ENCODE measurements at regions not wholly inside any gene's neighbourhood (a gene's known extent, or its start where the extent isn't known, plus 50 kb on each side); places are given as distances from the start of the nearest gene placed in this dataset.

DNA sequence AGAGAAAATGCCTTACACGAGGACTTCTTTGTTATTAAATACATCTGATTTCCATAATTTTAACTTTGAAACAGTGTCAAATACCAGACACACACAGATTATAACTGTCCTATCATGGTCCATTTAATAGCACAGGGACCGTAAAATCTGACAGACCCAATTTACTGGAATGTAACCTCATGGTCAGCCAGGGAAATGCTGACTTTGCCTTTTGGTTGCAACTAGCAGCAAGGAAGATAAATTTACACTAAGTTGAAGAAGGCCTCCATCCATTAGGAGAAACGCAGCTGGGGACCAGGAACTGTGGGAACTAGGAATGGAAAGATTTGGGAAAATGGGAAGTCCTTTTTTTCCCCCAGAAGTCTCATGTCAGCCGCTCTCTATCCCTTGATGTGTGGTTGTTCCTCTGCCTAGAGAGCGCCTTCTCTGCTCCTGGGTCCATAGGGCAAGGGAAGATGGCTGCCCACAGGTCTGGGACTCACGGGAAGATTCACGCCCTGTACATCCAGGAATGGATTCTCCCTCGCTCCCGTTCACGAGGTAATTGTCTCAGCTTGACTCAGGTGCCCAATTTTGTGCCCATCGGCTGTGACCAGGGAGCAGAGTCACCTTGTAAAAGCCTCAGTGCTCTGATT is 74.6 kb upstream of the L3MBTL3 start:
- Histone ChIP-seq H3K4me2 (ENCODE audit: low read length) (no peak overlapping the region), H3K36me3 (ENCODE audit: low read depth, low read length) (no peaks in the 10 kb centered on the region), H3K9me2 (replicated peaks; ENCODE audit: low read length) (no peaks in the 10 kb centered on the region), H3K4me3 (ENCODE audit: low read length) (no peak overlapping the region), H2AFZ (ENCODE audit: low read length) (no peak overlapping the region), H3K4me1 (ENCODE audit: insufficient read depth, low read length) (peaks cover 6% of the 10 kb centered on the region), H3K9me3 (ENCODE audit: low read length) (no peaks in the 10 kb centered on the region), H3K27ac (ENCODE audit: low read length) (no peak overlapping the region), H3K79me2 (ENCODE audit: low read length) (no peaks in the 10 kb centered on the region), H4K20me1 (ENCODE audit: low read length) (no peaks in the 10 kb centered on the region), H3K27me3 (ENCODE audit: low read length) (no peaks in the 10 kb centered on the region), H3K9ac (ENCODE audit: low read length) (no peak overlapping the region), H3F3A (ENCODE audit: low read length, unreplicated experiment) (no peaks in the 10 kb centered on the region)
- POLR2A ChIA-PET (ENCODE audit: unreplicated experiment), result no interaction called here
- intact Hi-C loops (cut with micrococcal nuclease), result no loop called here
- TF ChIP-seq, protein P1, sequence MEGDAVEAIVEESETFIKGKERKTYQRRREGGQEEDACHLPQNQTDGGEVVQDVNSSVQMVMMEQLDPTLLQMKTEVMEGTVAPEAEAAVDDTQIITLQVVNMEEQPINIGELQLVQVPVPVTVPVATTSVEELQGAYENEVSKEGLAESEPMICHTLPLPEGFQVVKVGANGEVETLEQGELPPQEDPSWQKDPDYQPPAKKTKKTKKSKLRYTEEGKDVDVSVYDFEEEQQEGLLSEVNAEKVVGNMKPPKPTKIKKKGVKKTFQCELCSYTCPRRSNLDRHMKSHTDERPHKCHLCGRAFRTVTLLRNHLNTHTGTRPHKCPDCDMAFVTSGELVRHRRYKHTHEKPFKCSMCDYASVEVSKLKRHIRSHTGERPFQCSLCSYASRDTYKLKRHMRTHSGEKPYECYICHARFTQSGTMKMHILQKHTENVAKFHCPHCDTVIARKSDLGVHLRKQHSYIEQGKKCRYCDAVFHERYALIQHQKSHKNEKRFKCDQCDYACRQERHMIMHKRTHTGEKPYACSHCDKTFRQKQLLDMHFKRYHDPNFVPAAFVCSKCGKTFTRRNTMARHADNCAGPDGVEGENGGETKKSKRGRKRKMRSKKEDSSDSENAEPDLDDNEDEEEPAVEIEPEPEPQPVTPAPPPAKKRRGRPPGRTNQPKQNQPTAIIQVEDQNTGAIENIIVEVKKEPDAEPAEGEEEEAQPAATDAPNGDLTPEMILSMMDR (conservative IDR thresholded peaks at IDR 0.05; ENCODE audit: low read depth, low read length), result no peak
- TF ChIP-seq EZH2phosphoT487 (IDR thresholded peaks at IDR 0.05; ENCODE audit: borderline replicate concordance, low read length) (no peak), EZH2 (IDR thresholded peaks at IDR 0.05; ENCODE audit: low read length, unreplicated experiment) (no peak)
- ATAC-seq, result no peak
- CTCF ChIA-PET, result no interaction called here
- BruUV-seq (replicated peaks), result no TSS peak
- DNase-seq, result no peak

DNA sequence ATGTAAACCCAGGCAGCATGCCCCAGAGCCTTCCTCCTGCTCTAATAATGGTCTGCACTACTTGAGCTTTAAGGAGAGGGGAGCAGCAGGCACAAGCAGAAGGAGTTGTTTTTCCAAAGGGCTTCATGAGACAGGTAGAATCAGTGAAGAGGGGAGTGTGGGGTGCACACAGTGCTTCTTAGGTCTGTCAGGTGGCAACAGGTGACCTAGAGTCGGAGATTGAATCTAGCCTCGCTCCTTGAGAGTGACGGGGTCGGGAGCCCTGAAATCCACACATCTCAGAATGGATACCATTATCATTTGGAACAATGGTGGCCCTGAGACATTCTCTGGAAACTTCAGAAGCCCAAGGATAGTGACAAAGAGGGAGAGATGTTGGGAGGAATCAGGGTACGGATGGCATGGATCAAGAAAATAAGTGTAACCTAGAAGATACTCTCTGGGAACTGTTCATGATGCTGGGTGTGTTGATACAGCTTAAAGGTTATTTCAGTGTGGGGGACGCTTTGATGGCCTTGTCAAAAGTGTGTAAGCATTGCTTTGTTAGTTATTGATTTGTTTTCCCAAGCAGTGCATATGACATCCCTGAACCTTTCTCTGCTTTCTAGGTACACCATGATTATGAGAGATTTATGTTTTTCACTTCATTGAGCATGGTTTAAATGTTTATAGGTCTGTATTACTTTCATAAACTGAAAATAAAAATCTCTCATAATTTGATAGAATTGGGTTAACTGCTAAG is 77.8 kb upstream of the L3MBTL3 start:
- Histone ChIP-seq H3K9ac (ENCODE audit: low read length) (no peak overlapping the region), H3F3A (ENCODE audit: low read length, unreplicated experiment) (peaks cover 5% of the 10 kb centered on the region), H3K79me2 (ENCODE audit: low read length) (no peaks in the 10 kb centered on the region), H3K27ac (ENCODE audit: low read length) (no peak overlapping the region), H3K4me3 (ENCODE audit: low read length) (no peak overlapping the region), H3K9me2 (replicated peaks; ENCODE audit: low read length) (no peaks in the 10 kb centered on the region), H3K4me2 (ENCODE audit: low read length) (no peak overlapping the region), H3K4me1 (ENCODE audit: insufficient read depth, low read length) (peaks cover 25% of the 10 kb centered on the region), H3K36me3 (ENCODE audit: low read depth, low read length) (no peaks in the 10 kb centered on the region), H3K9me3 (ENCODE audit: low read length) (no peaks in the 10 kb centered on the region), H4K20me1 (ENCODE audit: low read length) (no peaks in the 10 kb centered on the region), H2AFZ (ENCODE audit: low read length) (no peak overlapping the region), H3K27me3 (ENCODE audit: low read length) (no peaks in the 10 kb centered on the region)
- no TSS peak for BruUV-seq (replicated peaks)
- ATAC-seq (no peak), DNase-seq (no peak)
- POLR2A ChIA-PET (ENCODE audit: unreplicated experiment), result no interaction called here
- intact Hi-C loops (cut with micrococcal nuclease), result no loop called here
- CTCF ChIA-PET, result no interaction called here
- TF ChIP-seq EZH2phosphoT487 (IDR thresholded peaks at IDR 0.05; ENCODE audit: borderline replicate concordance, low read length), result no peak
- TF ChIP-seq EZH2 (IDR thresholded peaks at IDR 0.05; ENCODE audit: low read length, unreplicated experiment), result no peak
- TF ChIP-seq, protein P1 (conservative IDR thresholded peaks at IDR 0.05; ENCODE audit: low read depth, low read length), result no peak

Measured in PC-3 (cell line).